Endothelial cell (in vitro differentiated cells): ENCODE measurements at regions not wholly inside any gene's neighbourhood (a gene's known extent, or its start where the extent isn't known, plus 50 kb on each side); places are given as distances from the start of the nearest gene placed in this dataset.

Experiments used
- DNase-seq: peaks from one replicate; pipeline ENCODE4 v3.0.0; 2021; ENCODE audit warnings: low spot score
- H3K27ac Mint-ChIP-seq: one replicate; pipeline ENCODE4 v1.8.0; 2021; ENCODE audit warnings: mixed read lengths, inconsistent platforms; ENCODE audit not compliant: unreplicated experiment
- H3K27me3 Mint-ChIP-seq: one replicate; pipeline ENCODE4 v1.8.0; 2021; ENCODE audit warnings: mild to moderate bottlenecking, moderate library complexity, mixed read lengths, inconsistent platforms; ENCODE audit not compliant: unreplicated experiment
- H3K36me3 Mint-ChIP-seq: one replicate; pipeline ENCODE4 v1.8.0; 2021; ENCODE audit warnings: mild to moderate bottlenecking, low read depth, mixed read lengths, inconsistent platforms; ENCODE audit not compliant: unreplicated experiment
- H3K4me1 Mint-ChIP-seq: one replicate; pipeline ENCODE4 v1.8.0; 2021; ENCODE audit warnings: mild to moderate bottlenecking, mixed read lengths, inconsistent platforms; ENCODE audit not compliant: unreplicated experiment
- H3K4me3 Mint-ChIP-seq: one replicate; pipeline ENCODE4 v1.8.0; 2021; ENCODE audit warnings: mild to moderate bottlenecking, mixed read lengths, inconsistent platforms; ENCODE audit not compliant: unreplicated experiment
- H3K9me3 Mint-ChIP-seq: one replicate; pipeline ENCODE4 v1.8.0; 2021; ENCODE audit warnings: mixed read lengths, inconsistent platforms; ENCODE audit not compliant: unreplicated experiment
- TF ChIP-seq, protein P1 (sequence below): fragments of 200-600 bp; sonication (generic); IDR thresholded peaks from one replicate; pipeline ENCODE4 v1.5.0; 2021; ENCODE audit warnings: antibody characterized with exemption; ENCODE audit not compliant: unreplicated experiment

DNA sequence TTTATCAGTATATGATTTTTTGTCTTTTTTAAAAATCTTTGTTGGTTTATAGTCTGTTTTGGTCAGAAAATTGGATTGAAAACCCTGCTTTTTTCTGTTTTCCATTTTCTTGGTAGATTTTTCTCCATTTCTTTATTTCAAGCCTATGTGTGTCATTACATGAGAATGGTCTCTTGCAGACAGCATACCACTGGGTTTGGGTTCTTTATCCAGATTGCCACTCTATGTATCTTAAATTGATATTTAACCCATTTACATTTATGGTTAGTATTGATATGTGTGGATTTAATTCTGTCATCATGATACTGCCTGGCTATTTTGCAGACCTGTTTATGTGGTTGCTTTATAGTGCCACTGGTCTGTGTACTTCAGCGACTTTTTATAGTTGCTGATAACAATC lies 239.9 kb upstream of the NDST4 start:
- no peak overlapping the region for H3K27ac Mint-ChIP-seq
- DNase-seq: no peak
- no peaks in the 10 kb centered on the region for H3K4me1 Mint-ChIP-seq
- no peak overlapping the region for H3K4me3 Mint-ChIP-seq
- H3K9me3 Mint-ChIP-seq: peaks cover 6% of the 10 kb centered on the region
- H3K27me3 Mint-ChIP-seq: peaks cover 1% of the 10 kb centered on the region
- TF ChIP-seq, protein P1, sequence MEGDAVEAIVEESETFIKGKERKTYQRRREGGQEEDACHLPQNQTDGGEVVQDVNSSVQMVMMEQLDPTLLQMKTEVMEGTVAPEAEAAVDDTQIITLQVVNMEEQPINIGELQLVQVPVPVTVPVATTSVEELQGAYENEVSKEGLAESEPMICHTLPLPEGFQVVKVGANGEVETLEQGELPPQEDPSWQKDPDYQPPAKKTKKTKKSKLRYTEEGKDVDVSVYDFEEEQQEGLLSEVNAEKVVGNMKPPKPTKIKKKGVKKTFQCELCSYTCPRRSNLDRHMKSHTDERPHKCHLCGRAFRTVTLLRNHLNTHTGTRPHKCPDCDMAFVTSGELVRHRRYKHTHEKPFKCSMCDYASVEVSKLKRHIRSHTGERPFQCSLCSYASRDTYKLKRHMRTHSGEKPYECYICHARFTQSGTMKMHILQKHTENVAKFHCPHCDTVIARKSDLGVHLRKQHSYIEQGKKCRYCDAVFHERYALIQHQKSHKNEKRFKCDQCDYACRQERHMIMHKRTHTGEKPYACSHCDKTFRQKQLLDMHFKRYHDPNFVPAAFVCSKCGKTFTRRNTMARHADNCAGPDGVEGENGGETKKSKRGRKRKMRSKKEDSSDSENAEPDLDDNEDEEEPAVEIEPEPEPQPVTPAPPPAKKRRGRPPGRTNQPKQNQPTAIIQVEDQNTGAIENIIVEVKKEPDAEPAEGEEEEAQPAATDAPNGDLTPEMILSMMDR: no peak
- no peaks in the 10 kb centered on the region for H3K36me3 Mint-ChIP-seq

DNA sequence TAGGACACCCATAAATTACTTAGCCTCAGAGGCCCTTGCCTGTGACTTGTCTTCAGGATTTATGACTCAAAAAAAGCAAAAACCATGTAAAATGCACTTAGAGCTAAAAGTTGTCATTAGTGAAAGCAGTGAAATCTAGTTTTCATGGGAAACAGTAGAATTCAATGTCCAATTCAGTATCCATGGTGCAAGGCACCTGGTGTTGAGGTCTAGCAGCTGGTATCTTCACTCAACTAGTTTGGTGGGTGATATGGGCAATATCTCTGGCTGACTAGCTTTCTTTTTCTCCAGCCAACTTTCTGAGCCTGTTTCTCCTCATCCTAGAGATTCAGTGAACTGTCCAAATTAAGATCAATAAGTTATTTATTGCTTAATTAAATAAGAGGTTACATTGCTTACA lies 229.8 kb upstream of the NDST4 start:
- Mint-ChIP-seq H3K4me3 (no peak overlapping the region), H3K27me3 (no peaks in the 10 kb centered on the region)
- no peak for DNase-seq

DNA sequence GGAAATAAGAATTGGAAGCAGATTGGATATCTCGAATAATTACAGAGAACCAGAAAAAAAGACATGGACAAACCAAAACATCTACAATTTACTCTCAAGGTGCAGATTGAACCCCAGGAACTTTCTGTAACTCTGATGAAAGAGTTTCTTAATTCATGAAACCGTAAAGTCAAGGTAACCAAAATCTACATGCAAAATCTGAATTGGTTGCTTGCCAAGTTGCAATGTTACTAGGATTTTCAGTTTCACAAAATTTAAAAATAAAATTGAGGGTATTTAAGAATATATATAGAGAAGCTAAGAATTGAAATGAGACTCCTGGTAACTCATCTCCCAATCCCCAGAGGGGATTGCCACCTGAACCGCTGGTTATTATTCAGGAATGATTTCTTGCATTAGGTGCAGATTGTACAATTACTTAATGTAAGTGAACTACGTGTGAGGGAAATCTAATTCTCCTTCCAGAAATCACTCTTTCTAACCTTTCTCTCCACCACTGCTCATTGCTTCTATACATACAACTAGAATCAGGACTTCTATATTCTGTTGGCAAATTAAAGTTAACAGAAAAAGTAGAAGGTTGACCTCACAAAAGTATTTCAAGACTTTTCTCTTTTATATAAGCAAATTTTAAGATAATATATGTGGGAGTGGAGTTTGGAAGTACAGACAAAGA lies 221.5 kb upstream of the NDST4 start:
- TF ChIP-seq, protein P1: no peak
- no peak for DNase-seq
- Mint-ChIP-seq H3K27me3 (no peaks in the 10 kb centered on the region), H3K36me3 (no peaks in the 10 kb centered on the region), H3K4me3 (no peak overlapping the region), H3K4me1 (no peaks in the 10 kb centered on the region), H3K27ac (no peak overlapping the region), H3K9me3 (no peaks in the 10 kb centered on the region)

More for the DNA sequence above, 229.8 kb upstream of the NDST4 start:
- no peaks in the 10 kb centered on the region for H3K9me3 Mint-ChIP-seq
- H3K4me1 Mint-ChIP-seq: no peaks in the 10 kb centered on the region
- no peaks in the 10 kb centered on the region for H3K36me3 Mint-ChIP-seq
- H3K27ac Mint-ChIP-seq: no peak overlapping the region
- TF ChIP-seq, protein P1: no peak

DNA sequence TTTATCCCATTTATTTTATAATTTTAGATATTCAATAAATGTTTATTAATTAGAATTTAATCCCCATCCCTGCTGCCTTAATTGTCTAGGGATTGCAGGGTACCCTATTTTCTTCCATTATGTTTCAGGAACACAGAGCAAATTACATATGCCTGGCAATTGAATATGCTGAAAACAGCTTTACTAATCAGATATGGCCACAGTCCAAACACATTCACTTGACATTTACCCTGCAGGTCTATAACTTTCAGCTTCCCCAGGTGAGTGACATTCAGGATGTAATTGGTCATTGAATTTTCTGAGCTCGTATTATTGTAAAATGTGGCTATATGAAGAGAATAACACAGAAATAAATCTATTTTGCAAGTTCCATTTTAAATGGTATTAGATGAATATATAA lies 218.7 kb upstream of the NDST4 start:
- H3K36me3 Mint-ChIP-seq: no peaks in the 10 kb centered on the region
- no peak for DNase-seq
- H3K27me3 Mint-ChIP-seq: peaks cover 1% of the 10 kb centered on the region
- H3K4me1 Mint-ChIP-seq: no peaks in the 10 kb centered on the region
- H3K9me3 Mint-ChIP-seq: no peaks in the 10 kb centered on the region
- no peak overlapping the region for H3K4me3 Mint-ChIP-seq
- TF ChIP-seq, protein P1: no peak
- H3K27ac Mint-ChIP-seq: no peak overlapping the region

DNA sequence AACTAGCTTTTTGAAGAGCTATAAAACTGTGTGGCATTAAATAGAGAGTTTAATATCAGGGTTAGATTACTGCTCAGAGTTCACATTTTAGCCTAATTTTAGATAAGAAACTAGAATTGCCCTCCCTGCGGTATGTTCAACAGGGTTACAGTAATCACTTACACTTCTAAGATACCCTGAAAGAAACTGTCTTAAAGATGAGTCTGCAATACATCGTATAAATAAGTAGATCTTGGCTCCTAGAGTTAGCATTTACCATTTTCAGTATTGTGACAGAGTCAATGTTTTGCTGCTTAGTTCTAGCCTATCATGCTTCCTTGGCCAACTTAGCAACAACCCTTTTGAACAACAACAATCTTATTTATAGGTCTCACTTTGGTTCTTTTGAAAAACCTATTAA lies 217.8 kb upstream of the NDST4 start:
- H3K4me1 Mint-ChIP-seq: no peaks in the 10 kb centered on the region
- H3K27ac Mint-ChIP-seq: no peak overlapping the region
- TF ChIP-seq, protein P1: no peak

More for the DNA sequence above, 217.8 kb upstream of the NDST4 start:
- H3K27me3 Mint-ChIP-seq: peaks cover 1% of the 10 kb centered on the region
- no peaks in the 10 kb centered on the region for H3K9me3 Mint-ChIP-seq
- no peaks in the 10 kb centered on the region for H3K36me3 Mint-ChIP-seq
- H3K4me3 Mint-ChIP-seq: no peak overlapping the region
- DNase-seq: no peak
